ENCODE measurements at regions not wholly inside any gene's neighbourhood (a gene's known extent, or its start where the extent isn't known, plus 50 kb on each side); places are given as distances from the start of the nearest gene placed in this dataset.

DNA sequence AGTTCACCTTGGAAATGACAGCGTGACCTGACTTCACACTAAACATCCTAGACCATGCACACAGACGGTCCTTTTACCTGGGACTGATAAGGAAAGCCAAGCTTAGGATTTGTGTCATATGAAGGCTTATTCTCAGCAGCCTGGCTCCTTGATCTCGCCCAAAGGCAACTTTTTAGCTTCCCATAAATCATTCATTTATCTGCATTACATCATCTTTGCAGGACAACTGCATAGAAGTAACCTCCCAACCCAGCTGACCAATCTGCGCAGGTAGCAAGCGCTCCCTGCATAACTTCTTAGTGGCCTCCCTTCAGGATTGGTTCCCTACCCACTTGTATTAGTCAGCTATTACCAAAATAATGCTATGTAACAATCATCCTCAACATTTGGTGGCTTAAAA is 389.9 kb upstream of the PROK2 start:
- Histone ChIP-seq H3K9ac (no peak overlapping the region), H3K4me1 (ENCODE audit: control insufficient read depth in 1 of 2, insufficient read depth in 2 of 2, low read depth in 1 of 2, low read length in 1 of 2) (peaks cover 0 to 15% of the 10 kb centered on the region in 2 experiments; a peak in 1 of 4 replicates), H3K27ac (ENCODE audit: low read depth in 2 of 2, low read length in 1 of 2) (no peak overlapping the region), H3K9me2 (no peaks in the 10 kb centered on the region), H2AFZ (ENCODE audit: low read depth) (no peak overlapping the region), H3K9me3 (no peaks in the 10 kb centered on the region), H3F3A (replicated peaks; ENCODE audit: insufficient read depth) (no peaks in the 10 kb centered on the region), H4K20me1 (ENCODE audit: insufficient read depth) (no peaks in the 10 kb centered on the region), H3K36me3 (replicated peaks in 1 of 2; ENCODE audit: control insufficient read depth in 1 of 2, insufficient read depth in 2 of 2, low read length in 1 of 2) (no peaks in the 10 kb centered on the region), H3K4me2 (no peak overlapping the region), H3K4me3 (ENCODE audit: low read depth in 2 of 2, low read length in 1 of 2) (no peak overlapping the region), H3K27me3 (ENCODE audit: insufficient read depth) (no peaks in the 10 kb centered on the region), H3K79me2 (ENCODE audit: insufficient read depth) (no peaks in the 10 kb centered on the region)
- TF ChIP-seq FOXM1 (IDR thresholded peaks at IDR 0.05; ENCODE audit: low read depth), result no peak
- TF ChIP-seq RAD21 (IDR thresholded peaks at IDR 0.05; ENCODE audit: low read length), result no peak
- TF ChIP-seq, protein P1, sequence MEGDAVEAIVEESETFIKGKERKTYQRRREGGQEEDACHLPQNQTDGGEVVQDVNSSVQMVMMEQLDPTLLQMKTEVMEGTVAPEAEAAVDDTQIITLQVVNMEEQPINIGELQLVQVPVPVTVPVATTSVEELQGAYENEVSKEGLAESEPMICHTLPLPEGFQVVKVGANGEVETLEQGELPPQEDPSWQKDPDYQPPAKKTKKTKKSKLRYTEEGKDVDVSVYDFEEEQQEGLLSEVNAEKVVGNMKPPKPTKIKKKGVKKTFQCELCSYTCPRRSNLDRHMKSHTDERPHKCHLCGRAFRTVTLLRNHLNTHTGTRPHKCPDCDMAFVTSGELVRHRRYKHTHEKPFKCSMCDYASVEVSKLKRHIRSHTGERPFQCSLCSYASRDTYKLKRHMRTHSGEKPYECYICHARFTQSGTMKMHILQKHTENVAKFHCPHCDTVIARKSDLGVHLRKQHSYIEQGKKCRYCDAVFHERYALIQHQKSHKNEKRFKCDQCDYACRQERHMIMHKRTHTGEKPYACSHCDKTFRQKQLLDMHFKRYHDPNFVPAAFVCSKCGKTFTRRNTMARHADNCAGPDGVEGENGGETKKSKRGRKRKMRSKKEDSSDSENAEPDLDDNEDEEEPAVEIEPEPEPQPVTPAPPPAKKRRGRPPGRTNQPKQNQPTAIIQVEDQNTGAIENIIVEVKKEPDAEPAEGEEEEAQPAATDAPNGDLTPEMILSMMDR (IDR thresholded peaks at IDR 0.05), result no peak
- TF ChIP-seq YY1 (IDR thresholded peaks at IDR 0.05; ENCODE audit: low read depth), result no peak
- TF ChIP-seq, protein P2, sequence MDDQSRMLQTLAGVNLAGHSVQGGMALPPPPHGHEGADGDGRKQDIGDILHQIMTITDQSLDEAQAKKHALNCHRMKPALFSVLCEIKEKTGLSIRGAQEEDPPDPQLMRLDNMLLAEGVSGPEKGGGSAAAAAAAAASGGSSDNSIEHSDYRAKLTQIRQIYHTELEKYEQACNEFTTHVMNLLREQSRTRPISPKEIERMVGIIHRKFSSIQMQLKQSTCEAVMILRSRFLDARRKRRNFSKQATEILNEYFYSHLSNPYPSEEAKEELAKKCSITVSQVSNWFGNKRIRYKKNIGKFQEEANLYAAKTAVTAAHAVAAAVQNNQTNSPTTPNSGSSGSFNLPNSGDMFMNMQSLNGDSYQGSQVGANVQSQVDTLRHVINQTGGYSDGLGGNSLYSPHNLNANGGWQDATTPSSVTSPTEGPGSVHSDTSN (IDR thresholded peaks at IDR 0.05), result no peak
- no peak for TF ChIP-seq REST (IDR thresholded peaks at IDR 0.05; ENCODE audit: low read depth, low read length)
- TF ChIP-seq RFX5 (IDR thresholded peaks at IDR 0.05; ENCODE audit: low read length), result no peak
- TF ChIP-seq SMC3 (IDR thresholded peaks at IDR 0.05; ENCODE audit: low read depth, low read length), result no peak
- no peak for TF ChIP-seq ELF1 (IDR thresholded peaks at IDR 0.05)
- TF ChIP-seq SIN3A (IDR thresholded peaks at IDR 0.05; ENCODE audit: borderline replicate concordance, low read depth, low read length), result no peak
- TF ChIP-seq NFIC (IDR thresholded peaks at IDR 0.05; ENCODE audit: borderline replicate concordance), result no peak
- TF ChIP-seq JUND (IDR thresholded peaks at IDR 0.05), result no peak
- POLR2A ChIA-PET, result no interaction called here
- CTCF ChIA-PET, result no interaction called here
- WGBS (ENCODE audit: low lambda C conversion rate), result 56% methylated on average over 5 of the region's 5 CpGs
- no peak for DNase-seq

DNA sequence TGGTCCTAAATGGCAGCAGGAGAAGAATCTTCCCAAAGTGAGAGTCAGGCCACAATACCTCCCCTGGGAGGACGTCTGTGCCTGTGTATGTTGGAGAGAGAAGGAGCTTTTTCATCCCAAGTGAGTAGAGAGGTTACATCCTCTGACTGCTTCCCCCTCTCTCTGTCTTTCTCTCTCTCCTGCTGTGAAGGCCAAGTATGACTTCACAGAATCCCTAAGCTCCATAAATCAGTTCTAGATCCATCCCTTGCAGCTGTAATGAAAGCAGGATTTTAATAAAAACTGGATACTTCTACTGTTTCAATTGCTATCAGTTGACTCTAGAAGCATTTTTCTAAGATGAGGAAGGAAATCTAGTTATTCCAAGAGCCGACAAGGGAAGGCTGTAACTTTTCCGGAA is 389.1 kb upstream of the PROK2 start:
- Histone ChIP-seq H3K79me2 (ENCODE audit: insufficient read depth) (no peaks in the 10 kb centered on the region), H3K9ac (no peak overlapping the region), H3F3A (replicated peaks; ENCODE audit: insufficient read depth) (no peaks in the 10 kb centered on the region), H3K27ac (ENCODE audit: low read depth in 2 of 2, low read length in 1 of 2) (no peak overlapping the region), H3K9me3 (no peaks in the 10 kb centered on the region), H2AFZ (ENCODE audit: low read depth) (no peak overlapping the region), H3K27me3 (ENCODE audit: insufficient read depth) (no peaks in the 10 kb centered on the region), H4K20me1 (ENCODE audit: insufficient read depth) (no peaks in the 10 kb centered on the region), H3K9me2 (no peaks in the 10 kb centered on the region), H3K36me3 (replicated peaks in 1 of 2; ENCODE audit: control insufficient read depth in 1 of 2, insufficient read depth in 2 of 2, low read length in 1 of 2) (no peaks in the 10 kb centered on the region), H3K4me3 (ENCODE audit: low read depth in 2 of 2, low read length in 1 of 2) (no peak overlapping the region), H3K4me1 (ENCODE audit: control insufficient read depth in 1 of 2, insufficient read depth in 2 of 2, low read depth in 1 of 2, low read length in 1 of 2) (peaks cover 0 to 15% of the 10 kb centered on the region in 2 experiments; a peak in 1 of 4 replicates), H3K4me2 (no peak overlapping the region)
- WGBS (ENCODE audit: low lambda C conversion rate), result 58% methylated on average over 3 of the region's 3 CpGs
- ChIA-PET CTCF (no interaction called here), POLR2A (no interaction called here)
- no peak for DNase-seq
- TF ChIP-seq RCOR1 (IDR thresholded peaks at IDR 0.05; ENCODE audit: low read length) (no peak), RXRA (IDR thresholded peaks at IDR 0.05; ENCODE audit: borderline replicate concordance, low read depth) (no peak), POLR2AphosphoS5 (IDR thresholded peaks at IDR 0.05; ENCODE audit: low read depth, low read length) (no peak), JUND (IDR thresholded peaks at IDR 0.05) (no peak), RAD21 (IDR thresholded peaks at IDR 0.05; ENCODE audit: low read length) (no peak), TEAD4 (IDR thresholded peaks at IDR 0.05; ENCODE audit: borderline replicate concordance, insufficient read depth) (no peak), USF2 (IDR thresholded peaks at IDR 0.05; ENCODE audit: borderline replicate concordance, low read depth, low read length) (no peak), FOXM1 (IDR thresholded peaks at IDR 0.05; ENCODE audit: low read depth) (no peak), SIN3A (IDR thresholded peaks at IDR 0.05; ENCODE audit: borderline replicate concordance, low read depth, low read length) (no peak), TAF1 (IDR thresholded peaks at IDR 0.05; ENCODE audit: borderline replicate concordance, low read depth, low read length) (no peak)
